A549 (cell line): ENCODE measurements at regions not wholly inside any gene's neighbourhood (a gene's known extent, or its start where the extent isn't known, plus 50 kb on each side); places are given as distances from the start of the nearest gene placed in this dataset.

Experiments used
- EP300 ChIP-seq, 2 experiments: fragments of >200 bp; sonication (Bioruptor Twin); formaldehyde crosslinking; IDR thresholded peaks; 2 replicates in 1 of 2; 3 replicates in 1 of 2; pipeline ENCODE4 v1.6.1; 2016 to 2017
- HDAC2 ChIP-seq: fragments of 200-600 bp; sonication (generic); IDR thresholded peaks from 2 replicates; pipeline ENCODE4 v1.6.1; 2016
- KDM1A ChIP-seq: fragments of 200-600 bp; sonication (generic); IDR thresholded peaks from 2 replicates; pipeline ENCODE4 v1.6.1; 2016; ENCODE audit warnings: low read depth, mild to moderate bottlenecking
- MAX ChIP-seq: IDR thresholded peaks from 2 replicates; pipeline ENCODE4 v1.6.1; 2012
- RCOR1 ChIP-seq: fragments of 150-350 bp; IDR thresholded peaks from 2 replicates; pipeline ENCODE4 v1.6.1; 2014; ENCODE audit warnings: antibody characterized with exemption, low read length, low read depth
- SMC3 ChIP-seq: fragments of >200 bp; sonication (Bioruptor Twin); formaldehyde crosslinking; IDR thresholded peaks from 3 replicates; pipeline ENCODE4 v1.6.1; 2018; ENCODE audit warnings: inconsistent platforms
- ZC3H11A ChIP-seq: fragments of 450-650 bp; IDR thresholded peaks from 2 replicates; pipeline ENCODE4 v1.6.1; 2014; ENCODE audit warnings: antibody characterized with exemption, mild to moderate bottlenecking
- TF ChIP-seq, protein P1 (sequence below): fragments of >200 bp; sonication (Bioruptor Twin); formaldehyde crosslinking; IDR thresholded peaks from 3 replicates; pipeline ENCODE4 v1.5.1; 2016
- TF ChIP-seq, protein P2 (sequence below): fragments of 200-600 bp; sonication (generic); IDR thresholded peaks from 2 replicates; pipeline ENCODE4 v1.6.1; 2016; ENCODE audit warnings: antibody characterized with exemption, mild to moderate bottlenecking, moderate library complexity

- TF ChIP-seq, protein P1, sequence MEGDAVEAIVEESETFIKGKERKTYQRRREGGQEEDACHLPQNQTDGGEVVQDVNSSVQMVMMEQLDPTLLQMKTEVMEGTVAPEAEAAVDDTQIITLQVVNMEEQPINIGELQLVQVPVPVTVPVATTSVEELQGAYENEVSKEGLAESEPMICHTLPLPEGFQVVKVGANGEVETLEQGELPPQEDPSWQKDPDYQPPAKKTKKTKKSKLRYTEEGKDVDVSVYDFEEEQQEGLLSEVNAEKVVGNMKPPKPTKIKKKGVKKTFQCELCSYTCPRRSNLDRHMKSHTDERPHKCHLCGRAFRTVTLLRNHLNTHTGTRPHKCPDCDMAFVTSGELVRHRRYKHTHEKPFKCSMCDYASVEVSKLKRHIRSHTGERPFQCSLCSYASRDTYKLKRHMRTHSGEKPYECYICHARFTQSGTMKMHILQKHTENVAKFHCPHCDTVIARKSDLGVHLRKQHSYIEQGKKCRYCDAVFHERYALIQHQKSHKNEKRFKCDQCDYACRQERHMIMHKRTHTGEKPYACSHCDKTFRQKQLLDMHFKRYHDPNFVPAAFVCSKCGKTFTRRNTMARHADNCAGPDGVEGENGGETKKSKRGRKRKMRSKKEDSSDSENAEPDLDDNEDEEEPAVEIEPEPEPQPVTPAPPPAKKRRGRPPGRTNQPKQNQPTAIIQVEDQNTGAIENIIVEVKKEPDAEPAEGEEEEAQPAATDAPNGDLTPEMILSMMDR, result no peak
- TF ChIP-seq, protein P2, sequence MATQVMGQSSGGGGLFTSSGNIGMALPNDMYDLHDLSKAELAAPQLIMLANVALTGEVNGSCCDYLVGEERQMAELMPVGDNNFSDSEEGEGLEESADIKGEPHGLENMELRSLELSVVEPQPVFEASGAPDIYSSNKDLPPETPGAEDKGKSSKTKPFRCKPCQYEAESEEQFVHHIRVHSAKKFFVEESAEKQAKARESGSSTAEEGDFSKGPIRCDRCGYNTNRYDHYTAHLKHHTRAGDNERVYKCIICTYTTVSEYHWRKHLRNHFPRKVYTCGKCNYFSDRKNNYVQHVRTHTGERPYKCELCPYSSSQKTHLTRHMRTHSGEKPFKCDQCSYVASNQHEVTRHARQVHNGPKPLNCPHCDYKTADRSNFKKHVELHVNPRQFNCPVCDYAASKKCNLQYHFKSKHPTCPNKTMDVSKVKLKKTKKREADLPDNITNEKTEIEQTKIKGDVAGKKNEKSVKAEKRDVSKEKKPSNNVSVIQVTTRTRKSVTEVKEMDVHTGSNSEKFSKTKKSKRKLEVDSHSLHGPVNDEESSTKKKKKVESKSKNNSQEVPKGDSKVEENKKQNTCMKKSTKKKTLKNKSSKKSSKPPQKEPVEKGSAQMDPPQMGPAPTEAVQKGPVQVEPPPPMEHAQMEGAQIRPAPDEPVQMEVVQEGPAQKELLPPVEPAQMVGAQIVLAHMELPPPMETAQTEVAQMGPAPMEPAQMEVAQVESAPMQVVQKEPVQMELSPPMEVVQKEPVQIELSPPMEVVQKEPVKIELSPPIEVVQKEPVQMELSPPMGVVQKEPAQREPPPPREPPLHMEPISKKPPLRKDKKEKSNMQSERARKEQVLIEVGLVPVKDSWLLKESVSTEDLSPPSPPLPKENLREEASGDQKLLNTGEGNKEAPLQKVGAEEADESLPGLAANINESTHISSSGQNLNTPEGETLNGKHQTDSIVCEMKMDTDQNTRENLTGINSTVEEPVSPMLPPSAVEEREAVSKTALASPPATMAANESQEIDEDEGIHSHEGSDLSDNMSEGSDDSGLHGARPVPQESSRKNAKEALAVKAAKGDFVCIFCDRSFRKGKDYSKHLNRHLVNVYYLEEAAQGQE, result no peak
- TF ChIP-seq ZC3H11A, result no peak
- no peak for TF ChIP-seq EP300 (IDR thresholded peaks at IDR 0.05)
- no peak for TF ChIP-seq KDM1A
- no peak for TF ChIP-seq SMC3
- TF ChIP-seq MAX, result no peak
- no peak for TF ChIP-seq RCOR1
- TF ChIP-seq HDAC2, result no peak
Measured at GRCh38 chr10:128539510-128540127, 413.4 kb upstream of the MKI67 start.
